NK-92 treated with Interleukin-12 subunit alpha and Interleukin-12 subunit beta, amount 100 ng/mL, for 24 hours (cell line): ENCODE measurements at regions not wholly inside any gene's neighbourhood (a gene's known extent, or its start where the extent isn't known, plus 50 kb on each side); places are given as distances from the start of the nearest gene placed in this dataset.

Source experiments
- DNase-seq: peaks from one replicate; lab custom pipeline; 2025; lab: John Stamatoyannopoulos, UW

DNA sequence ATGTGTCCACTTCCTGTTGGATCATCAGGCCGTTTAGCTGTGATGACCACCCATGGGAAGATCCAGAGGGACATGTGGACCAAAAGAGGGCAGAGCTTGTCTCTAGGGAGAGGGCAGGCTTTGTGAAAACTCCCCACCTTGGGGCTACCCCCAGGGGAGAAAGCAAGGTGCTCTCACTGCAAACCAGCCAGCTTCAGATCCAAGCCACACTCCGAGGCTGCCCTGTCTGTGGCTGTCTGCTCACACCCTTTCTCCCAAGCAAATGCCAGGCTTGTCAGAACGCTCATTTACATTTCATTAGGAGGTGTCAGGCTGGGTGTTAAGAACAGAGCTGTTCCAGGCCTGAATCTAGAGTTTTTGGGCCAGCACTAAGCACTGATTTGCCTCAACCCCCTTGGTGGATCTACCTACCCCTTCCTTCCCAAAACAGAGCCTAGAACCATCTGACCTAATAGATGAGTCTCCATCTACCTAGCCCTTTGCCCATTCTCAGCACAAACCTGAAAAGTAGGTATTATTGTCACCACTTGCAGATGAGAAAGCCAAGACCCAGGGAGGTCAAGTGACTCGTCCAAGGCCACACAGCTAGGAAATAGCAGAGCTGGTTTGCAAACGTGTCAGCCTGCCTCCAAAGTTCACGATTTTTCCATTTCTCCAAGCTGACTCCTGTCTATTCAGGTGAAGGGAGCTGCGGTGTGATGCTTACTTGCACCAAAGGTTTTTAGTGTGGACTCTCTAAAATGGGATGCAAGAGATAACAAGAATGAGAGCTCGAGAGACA lies 130.9 kb downstream of the EMX2 start:
- DNase-seq, result no peak

DNA sequence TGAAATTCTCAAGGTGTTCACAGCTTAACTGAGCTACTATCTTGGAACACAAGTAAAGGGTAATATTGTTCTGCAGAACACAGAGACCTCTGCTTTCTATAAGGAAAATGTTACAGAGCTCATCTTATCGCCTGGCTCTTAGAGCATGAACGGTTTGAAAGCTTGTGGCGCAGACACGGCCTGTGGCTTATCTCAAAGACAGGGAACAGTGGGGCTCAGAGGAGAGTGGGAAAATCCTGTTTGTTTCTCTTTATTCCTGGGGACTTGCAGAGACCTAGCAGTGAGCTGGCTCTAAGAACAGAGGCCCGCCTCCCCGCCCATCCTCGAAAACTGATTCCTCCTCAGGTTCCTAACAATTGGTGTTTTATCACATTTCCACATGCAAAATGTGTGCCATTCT lies 131.7 kb downstream of the EMX2 start:
- no peak for DNase-seq

DNA sequence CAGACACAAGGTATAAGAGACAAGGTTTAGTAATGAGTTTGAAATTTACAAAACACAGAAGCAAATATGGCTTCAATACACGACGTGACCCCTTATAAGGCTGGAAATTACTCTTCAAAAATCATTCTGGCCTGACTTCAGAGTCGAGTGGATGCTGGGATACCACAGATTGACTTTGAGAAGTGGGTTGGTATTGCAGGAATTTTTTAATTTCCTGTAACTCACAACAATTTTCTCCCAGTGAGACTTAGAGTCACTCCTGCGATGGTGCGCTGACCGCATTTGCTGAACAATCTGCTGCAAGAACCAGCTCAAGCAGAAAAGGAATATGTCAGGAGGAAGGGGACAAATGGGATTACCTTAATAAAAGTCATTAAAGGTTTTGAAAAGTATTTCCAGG lies 132.1 kb downstream of the EMX2 start:
- no peak for DNase-seq

DNA sequence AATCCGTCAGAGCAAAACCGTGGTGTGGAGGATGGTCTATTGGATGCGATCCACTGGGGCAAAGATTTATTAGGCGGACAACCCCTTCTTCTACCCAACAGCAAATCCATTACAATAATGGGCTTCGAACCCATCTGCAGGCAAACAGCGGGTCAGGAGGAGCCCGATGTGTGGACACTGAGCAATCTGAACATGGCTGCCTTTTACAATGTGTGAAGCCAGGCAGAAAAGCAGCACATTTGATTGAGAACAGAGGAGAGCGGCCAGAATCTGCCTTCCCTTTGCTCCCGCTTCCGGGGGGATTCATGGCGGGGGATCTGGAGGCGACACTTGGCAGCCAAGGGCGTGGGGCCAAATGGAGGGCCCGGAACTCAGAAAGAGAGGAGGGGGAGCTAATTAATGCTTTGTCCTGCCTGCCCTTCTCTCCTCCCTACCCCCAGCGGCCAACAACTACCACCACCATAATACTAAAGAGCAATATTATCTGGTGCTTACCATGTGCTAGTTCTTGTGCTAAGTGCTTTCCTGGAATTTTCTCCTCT lies 133.0 kb downstream of the EMX2 start:
- DNase-seq, result no peak

DNA sequence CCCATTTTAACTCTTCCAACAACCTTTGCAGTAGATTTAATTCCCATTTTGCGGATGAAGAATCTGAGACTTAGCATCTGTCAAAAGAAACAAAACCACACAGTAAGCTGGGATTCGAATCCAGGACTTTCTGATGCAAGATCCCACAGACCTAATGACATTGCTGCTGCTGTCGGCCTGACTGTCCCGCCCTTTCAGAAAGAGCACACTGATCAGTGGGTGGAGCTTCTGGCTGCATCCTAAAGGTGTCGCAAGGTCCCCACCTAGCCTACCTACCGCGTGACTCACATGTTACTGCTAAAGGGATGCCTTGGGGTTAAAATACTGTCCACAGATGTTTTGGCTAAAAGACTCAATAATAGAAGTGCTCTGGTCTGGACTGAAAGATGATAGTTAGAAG lies 134.7 kb downstream of the EMX2 start:
- no peak for DNase-seq

DNA sequence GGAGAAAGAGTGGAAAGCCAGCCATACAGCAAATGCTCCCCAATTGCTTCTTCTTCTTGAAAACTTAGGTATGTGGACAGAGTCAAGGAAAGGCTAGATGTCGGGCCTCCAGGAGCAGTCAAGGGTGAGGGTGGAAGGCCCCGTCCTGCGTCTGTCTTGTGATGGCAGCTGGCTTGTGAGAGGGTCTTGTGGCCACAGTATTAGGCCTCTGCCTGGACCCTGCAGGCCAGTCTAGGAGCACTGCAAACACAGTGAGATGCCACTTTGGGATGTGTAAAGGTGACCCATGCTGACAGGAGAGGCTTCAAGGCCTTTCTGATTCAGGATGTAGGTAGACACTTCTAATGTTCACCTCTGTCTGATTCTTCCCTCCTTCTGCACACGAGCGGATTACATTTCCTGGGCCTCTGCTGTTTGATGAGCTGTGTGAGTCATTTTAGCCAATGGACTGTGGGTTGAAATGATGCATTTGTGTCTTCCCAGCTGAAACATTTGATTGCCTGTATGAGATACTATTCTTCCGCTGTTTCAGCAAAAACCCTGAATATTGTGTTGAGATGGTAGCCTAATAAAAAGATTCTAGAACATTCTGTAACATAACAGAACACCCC lies 135.4 kb downstream of the EMX2 start:
- no peak for DNase-seq

DNA sequence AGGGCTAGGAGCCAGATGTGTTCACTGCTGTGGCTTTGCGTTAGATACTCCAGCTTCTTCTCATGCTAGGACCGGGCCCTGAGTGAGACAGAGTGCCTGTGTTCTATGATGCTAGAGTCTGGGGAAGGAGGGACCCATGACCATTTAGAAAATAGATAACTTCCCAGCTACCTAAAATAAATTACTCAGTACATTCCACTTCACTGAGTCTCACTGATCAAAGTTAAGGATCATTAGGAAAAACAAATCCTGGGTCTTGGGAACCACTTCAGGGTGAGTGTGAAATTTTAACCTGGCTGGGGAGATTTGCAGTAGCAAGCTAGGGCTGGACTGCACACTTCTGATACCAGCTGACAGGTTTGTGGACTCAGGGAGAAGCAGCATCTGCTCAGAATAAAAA lies 138.1 kb downstream of the EMX2 start:
- DNase-seq, result no peak

DNA sequence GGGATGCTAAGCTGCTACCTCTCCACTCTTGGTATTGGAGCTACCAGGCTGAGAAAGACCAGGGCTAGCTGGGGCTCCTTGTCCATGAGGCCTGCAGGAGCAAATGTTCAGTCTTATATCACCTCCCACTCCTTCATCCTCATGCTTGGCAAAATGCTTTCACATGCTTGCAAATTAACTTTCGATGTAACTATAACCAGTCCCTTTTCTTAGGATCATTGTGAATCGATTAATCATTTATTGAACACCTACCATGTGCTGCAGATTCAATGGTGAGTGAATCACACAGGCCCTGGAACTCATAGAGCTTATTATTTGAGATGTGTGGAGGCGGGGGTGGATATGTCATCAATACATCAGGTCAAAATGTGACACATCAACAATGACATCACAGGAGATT lies 138.6 kb downstream of the EMX2 start:
- no peak for DNase-seq

DNA sequence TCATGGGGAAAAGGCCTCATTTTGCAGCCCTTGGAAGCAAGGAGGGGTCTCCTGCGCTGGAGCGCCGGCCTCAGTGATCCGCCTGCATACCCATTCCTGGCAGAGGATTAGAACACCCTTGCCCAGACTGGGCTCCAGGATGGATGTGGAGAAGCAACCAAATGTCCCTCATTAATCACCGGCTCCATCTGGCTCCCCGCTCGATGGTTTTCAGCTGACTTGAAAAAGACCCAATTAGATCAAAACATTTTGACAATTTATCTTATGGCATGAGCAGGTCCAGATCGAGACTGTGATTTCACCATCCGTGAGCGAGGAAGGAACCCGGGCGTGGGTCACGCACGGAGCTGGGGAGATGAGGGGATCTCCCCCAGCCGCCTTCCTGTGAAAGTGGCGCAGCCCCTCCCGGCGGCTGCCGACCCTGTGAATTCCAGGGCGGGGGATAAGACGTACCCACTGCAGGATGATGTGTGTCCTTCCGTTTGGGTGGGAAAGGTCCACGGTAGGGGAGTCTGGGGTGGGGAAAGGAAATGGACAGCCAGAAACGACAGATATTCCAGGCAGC lies 141.6 kb downstream of the EMX2 start:
- DNase-seq, result no peak

DNA sequence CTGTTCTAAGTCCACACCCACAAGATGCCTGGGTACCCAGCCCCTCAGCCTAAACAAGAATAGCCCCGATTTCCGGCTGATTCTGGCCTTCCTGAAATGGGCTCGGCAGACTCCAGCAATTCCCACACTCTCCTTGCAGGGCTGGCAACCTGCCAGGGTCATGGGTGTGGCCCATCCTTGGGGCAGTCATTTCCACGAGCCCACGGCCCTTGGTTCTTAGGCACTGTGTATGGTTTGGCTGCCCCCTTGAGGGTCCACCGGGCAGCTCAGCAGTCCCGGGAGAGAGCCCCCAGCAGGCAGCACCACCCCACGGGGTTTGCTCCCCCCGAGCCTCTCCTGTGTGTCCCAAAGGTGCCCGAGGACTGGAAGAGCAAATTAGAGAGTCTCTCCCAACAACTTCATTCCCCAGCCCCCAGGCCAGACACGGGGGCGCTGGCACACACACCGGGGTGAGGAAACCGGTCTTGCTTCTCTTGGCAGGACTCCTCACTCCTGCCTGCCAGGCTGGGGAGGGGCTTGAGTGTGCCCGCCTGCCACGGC lies 142.2 kb downstream of the EMX2 start:
- DNase-seq, result no peak

DNA sequence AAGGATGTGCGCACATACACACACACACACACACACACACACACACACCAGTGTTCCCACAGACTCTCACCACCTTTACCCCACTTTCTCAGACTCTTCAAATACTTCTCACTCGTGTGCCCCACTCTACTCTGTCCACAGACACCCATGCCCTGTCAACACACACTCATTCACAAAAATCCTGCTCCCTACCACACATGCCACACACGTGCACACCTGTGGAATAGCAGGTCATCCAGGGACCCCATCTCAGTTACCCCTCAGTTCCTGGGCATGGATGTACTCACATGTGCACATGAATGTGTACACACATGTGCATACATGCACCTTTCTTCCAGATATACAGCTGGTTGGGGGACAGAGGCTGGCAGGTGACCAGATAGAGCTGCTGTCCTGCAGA lies 142.9 kb downstream of the EMX2 start:
- DNase-seq, result no peak

DNA sequence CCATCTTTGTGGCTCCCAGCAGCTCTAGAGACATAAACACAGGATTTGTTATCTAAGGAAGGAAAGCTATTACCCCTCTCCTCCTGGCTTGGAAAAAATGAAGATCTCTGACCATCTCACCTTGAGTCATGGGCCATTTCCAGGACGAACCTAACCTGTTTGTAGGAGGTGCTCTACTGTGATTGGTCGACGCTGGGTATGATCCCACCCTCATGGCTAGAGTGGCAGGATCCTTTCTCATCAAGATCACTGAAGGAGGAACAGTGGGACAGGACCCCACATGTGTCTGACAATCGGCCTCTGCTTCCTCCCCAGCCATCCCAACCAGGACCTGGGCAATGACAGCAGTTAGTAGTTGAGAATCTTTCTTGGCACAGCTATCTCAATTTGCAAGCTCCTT lies 144.1 kb downstream of the EMX2 start:
- DNase-seq, result no peak

DNA sequence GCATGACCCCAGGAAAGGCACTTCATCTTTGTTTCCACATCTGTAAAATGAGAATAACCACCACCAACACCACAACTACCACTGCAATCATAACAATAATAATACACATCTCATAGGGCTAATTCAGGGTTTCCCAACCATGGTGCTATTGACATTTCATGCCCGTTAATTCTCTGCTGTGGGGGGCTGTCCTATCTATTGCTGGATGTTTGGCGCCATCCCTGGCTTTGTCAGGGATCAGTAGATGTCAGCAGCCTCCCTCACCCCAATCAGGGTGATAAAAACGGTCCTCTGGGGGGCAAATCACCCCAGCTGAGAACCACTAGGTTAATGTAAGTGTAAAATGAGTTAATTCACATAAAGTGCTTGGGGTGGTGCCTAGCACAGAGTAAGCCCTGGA lies 145.8 kb downstream of the EMX2 start:
- DNase-seq, result no peak

DNA sequence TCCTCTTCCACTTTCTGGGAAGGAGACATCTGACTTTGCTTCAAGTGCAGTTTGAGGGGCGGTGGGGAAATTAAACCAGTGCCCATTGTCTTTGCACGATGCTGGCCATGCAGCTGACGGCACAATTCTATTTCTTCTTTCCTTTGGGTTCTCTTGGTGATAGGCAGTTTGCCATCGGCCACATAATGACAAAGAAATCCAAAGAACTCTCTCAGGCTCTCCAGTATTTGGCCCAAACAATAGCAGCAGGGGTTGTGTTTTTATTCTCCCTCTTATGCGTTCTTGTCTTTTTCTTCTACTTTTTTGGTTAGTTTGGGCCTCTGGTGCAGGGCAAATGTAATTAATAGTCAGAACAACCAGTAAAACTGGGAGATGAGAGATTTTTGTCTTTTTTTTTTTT lies 147.0 kb downstream of the EMX2 start:
- no peak for DNase-seq

DNA sequence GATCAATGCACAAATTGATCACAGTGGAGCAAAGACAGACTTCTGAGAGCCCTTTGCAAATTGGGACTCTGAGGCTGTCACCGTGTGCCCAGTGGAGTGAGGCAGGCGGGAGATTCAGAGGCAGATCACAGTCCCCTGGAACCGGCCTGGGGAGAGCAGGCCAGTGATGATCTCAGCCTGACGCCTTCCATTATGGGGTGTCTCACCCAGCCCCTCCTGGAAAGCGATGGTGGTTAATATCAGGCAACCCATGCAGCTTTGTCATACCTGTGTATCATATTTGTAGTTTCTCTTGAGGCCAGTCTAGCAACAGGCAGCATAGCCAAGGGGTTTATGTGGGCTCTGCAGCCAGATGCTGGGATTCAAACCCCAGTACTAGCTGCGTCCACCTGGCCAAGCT lies 147.8 kb downstream of the EMX2 start:
- DNase-seq, result no peak

DNA sequence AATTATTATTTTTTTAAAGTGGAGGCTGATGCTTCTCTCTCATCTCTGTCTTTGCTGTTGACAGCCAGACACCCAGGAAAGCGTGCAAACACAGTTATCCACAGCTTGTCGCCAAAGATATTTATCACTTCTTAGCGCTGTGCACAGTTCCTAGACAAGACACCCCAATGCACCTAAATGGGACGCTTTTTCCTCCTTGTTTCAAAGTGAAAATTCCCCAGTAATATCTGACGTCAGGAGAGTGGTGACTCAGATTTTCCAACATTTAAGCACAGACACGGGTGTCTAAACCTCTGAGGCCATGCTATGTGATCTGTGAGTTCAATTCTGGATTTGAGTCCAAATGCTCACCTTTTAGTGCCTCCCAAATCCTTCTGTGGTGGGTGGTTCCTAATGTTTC lies 151.6 kb downstream of the EMX2 start:
- no peak for DNase-seq

DNA sequence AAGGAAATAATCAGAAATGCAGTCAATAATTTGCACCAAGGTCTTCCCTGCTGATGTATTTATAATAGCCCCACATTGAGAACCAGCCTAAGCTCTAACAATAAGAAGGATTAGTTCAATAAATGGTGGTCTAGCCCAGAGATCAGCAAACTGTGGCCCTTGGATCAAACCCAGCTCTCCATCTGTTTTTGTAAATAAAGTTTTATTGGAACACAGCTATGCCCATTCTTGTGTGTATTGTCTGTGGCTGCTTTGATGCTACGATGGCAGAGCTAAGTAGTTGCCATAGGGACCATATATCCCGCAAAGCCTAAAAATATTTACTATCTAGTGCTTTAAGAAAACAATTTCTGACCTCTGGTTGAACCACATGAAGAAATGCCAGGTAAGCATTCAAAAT lies 154.9 kb downstream of the EMX2 start:
- DNase-seq, result no peak

DNA sequence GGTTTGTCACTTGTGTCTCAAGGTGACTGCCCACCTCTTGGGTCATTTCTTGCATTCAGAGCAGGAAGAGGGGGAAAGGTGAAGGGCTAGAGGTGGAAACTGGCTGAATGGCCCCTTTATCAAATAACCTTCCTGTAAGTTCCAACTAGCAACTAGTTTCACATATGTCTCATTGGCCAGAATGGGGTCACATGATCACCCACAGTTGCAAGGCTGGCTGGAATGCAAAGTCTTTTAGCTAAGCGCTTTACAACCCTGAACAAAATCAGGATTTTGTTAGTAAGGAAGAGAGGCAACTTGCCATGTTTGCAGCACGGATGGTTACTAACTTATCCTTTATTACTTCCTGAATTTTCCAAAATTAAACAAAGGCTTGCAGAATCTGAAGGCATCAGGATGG lies 156.3 kb downstream of the EMX2 start:
- no peak for DNase-seq

DNA sequence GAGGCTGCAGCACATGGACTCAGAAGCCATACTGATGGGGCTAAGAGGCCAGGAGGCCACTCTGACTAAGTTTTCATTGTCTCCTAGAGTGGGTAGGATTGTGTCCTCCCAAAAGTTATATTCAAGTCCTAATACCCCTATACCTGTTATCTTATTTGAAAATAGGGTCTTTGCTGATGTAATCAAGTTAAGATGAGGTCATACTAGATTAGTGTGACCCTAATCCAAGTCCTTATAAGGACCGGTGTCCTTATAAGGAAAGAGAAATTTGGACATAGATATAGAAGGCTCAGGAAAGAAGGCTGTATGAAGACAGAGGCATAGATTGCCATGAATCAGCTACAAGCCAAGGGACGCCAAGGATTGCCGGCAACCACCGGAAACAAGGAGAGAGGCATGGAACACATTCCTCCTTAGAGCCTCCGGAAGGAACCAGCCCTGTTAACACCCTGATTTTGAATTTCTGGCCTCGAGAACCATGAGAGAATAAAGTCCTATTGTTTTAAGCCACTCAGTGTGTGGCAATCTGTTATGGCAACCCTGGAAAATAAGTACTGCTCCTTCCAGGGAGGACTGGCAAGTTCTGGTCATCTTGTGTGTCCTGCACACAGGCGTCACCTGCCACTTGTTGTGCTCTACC lies 157.0 kb downstream of the EMX2 start:
- no peak for DNase-seq

DNA sequence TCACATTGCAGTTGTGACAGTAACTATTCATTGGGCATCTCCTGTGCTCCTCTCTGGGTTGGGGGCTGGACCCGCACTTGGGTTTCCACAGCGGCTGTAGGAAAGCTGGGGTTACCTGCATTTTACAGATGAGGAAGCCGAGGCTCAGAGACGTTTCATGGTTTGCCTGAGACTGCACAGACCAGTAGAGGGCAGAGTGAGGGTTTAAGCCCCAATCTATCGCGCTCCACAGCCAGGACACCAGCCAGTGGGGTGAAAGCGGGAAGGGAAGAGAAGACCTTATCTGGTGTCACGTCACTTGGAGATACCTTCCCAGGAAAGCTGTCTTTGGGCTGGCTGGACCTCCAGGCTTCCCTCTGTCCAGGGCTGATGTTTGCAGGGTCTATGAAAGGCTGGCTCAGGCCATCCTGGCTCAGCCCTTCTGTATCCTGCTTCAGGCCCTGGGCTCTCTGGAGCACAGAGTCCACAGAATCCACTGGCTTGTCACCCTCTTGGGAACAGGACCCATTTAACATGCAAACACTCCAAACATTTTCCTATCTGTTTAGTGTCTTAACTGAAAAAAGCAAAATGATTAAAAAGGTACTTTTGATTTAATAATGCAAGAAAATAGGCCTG lies 167.7 kb downstream of the EMX2 start:
- DNase-seq, result no peak

DNA sequence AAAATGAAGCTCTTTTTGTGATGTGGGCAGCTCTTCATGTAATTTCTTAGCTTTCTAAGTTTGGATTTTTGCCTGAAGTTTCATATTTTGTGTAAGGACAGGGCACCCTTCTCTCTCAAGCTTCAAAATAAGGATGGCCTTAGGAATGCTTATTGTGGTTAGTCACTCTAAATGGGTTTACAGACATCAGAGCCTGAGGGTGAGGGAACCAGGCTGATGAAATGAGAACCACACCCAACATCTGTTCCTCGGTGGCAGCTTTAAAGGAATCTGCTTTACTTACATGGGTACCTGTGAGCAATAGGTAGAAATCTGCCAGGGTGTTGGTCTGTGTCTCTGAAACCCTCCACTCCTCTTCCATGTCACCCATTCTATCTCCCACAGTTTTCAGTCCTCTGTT lies 174.3 kb downstream of the EMX2 start:
- no peak for DNase-seq
